ENCODE measurements at regions not wholly inside any gene's neighbourhood (a gene's known extent, or its start where the extent isn't known, plus 50 kb on each side); places are given as distances from the start of the nearest gene placed in this dataset.

- TF ChIP-seq CTCF (IDR thresholded peaks at IDR 0.05; ENCODE audit: low read depth, low read length, poor library complexity, severe bottlenecking): no peak
- TF ChIP-seq EZH2phosphoT487 (IDR thresholded peaks at IDR 0.05; ENCODE audit: borderline replicate concordance, low read length): no peak
Measured at GRCh38 chr9:28661853-28662252, 1088.6 kb upstream of the C9orf72 start.

All from DOHH2 (cell line).